Mucosa of descending colon (tissue), 3 donors: ENCODE measurements at regions not wholly inside any gene's neighbourhood (a gene's known extent, or its start where the extent isn't known, plus 50 kb on each side); places are given as distances from the start of the nearest gene placed in this dataset.

ENCODE experiments used
- ATAC-seq: fragments of 200-7000 bp; cut with Tn5 transposase; one replicate; pipeline ENCODE4 v1.9.1; 2020; ENCODE audit warnings: mild to moderate bottlenecking, moderate library complexity
- DNase-seq, 3 donors: peaks; one replicate each; pipeline ENCODE4 v3.0.0-alpha.2; 2020
- H3K36me3 ChIP-seq: fragments of 200-600 bp; one replicate; pipeline ENCODE4 v1.8.0; 2021; ENCODE audit warnings: low read depth, mild to moderate bottlenecking
- H3K4me1 ChIP-seq: fragments of 200-600 bp; one replicate; pipeline ENCODE4 v1.8.0; 2021; ENCODE audit warnings: low read depth, mild to moderate bottlenecking
- H3K4me3 ChIP-seq: fragments of 200-600 bp; one replicate; pipeline ENCODE4 v1.8.0; 2021; ENCODE audit warnings: mild to moderate bottlenecking
- H3K9me3 ChIP-seq: fragments of 200-600 bp; one replicate; pipeline ENCODE4 v1.8.0; 2021; ENCODE audit warnings: mild to moderate bottlenecking
- CTCF ChIP-seq: fragments of 200-600 bp; IDR thresholded peaks from one replicate; pipeline ENCODE4 v1.8.0; 2022; ENCODE audit warnings: antibody characterized with exemption, mild to moderate bottlenecking
- intact Hi-C, 2 donors: fragments of 100-400 bp; cut with DNase I in 1 of 2; cut with micrococcal nuclease in 1 of 2; formaldehyde crosslinking; loops; one replicate each; pipeline versions ENCODE4 v1.11.0 to v1.11.1; 2022; cut with DNase I, micrococcal nuclease
- donor health status: DM: no; HTN: no; CAD: no; lungs with moderate emphysema.
- donor health status: DM: no; HTN: no; CAD: no.
- donor health status: DM: no; HTN: yes; CAD: no.

GRCh38 chr2:176395273-176395854 is 126.1 kb downstream of the MTX2 start:
- DNase-seq = no peak
- H3K4me1 ChIP-seq = no peaks in the 10 kb centered on the region
- intact Hi-C loops = no loop called here
- ATAC-seq = peak; percentile 56
- no peaks in the 10 kb centered on the region for H3K9me3 ChIP-seq
- H3K4me3 ChIP-seq = no peak overlapping the region
- no peak for TF ChIP-seq CTCF
- H3K36me3 ChIP-seq = no peaks in the 10 kb centered on the region

DNA sequence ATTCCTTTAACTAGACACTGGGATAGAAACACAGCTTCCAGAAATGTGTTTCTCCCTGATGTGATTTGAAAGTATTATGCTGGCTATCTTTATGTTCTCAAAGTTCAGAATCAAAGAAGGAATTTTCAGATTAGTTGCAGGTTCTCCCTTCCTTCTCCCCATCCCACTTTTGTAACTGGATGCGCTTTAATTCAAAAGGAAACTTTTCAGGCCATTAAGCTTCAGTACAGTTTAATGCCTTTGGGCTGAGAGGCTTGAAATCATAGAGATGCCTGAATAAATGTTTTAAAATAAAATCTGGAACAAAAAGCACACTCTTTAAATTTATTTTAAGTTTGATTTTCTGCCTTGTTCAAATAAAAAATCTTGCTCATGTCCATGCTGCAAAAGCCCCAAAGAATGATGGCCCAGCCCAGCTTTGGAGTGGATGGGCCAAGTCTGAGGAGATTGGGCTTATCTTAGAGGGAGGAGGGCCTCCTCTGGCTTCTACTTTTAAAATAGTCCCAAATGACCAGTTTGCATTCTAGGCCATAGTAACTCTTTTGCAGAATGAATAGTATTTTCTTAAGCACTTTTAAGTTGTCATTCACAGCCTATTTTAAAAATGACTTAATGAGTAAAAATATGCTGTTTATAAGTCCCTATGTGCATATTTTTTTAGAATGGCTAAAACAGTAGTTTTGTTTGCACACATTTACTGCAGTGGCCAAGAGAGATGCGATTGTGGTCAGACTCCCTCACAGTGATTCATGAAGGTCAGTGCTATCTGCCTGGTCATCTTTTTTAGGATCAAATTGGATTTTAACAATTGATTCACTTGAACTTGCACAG is 129.2 kb downstream of the MTX2 start:
- no peak overlapping the region for H3K4me3 ChIP-seq
- no peaks in the 10 kb centered on the region for H3K36me3 ChIP-seq
- H3K9me3 ChIP-seq = no peaks in the 10 kb centered on the region
- H3K4me1 ChIP-seq = no peaks in the 10 kb centered on the region
- no peak for DNase-seq
- intact Hi-C loops = no loop called here
- no peak for ATAC-seq
- no peak for TF ChIP-seq CTCF

GRCh38 chr2:176399074-176399598 is 129.9 kb downstream of the MTX2 start:
- intact Hi-C loops = no loop called here
- DNase-seq (no peak), ATAC-seq (no peak)
- Histone ChIP-seq H3K9me3 (no peaks in the 10 kb centered on the region), H3K36me3 (no peaks in the 10 kb centered on the region), H3K4me3 (no peak overlapping the region), H3K4me1 (no peaks in the 10 kb centered on the region)
- TF ChIP-seq CTCF = no peak

DNA sequence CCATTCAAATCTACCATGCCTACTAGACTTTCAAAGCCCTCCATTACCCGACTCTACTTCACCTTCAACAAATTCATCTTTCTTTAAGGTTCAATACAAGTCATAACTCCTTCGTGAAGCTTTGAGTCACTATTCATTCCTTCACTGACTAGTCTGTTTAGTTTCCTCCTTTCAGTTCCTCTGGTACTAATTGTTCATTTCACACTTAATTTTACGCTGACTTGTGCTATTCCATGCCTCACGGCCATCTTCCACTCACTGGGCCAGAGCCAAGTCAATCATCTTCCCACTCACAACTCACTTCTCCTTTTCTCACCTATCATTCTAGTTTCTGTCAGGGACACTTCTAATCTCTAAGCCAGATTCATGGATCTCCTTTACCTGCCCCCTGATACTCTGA is 136.2 kb downstream of the MTX2 start:
- DNase-seq = no peak
- intact Hi-C loops = no loop called here
- no peaks in the 10 kb centered on the region for H3K9me3 ChIP-seq
- no peak overlapping the region for H3K4me3 ChIP-seq
- TF ChIP-seq CTCF = no peak
- H3K4me1 ChIP-seq = no peaks in the 10 kb centered on the region
- ATAC-seq = no peak
- no peaks in the 10 kb centered on the region for H3K36me3 ChIP-seq

- no peaks in the 10 kb centered on the region for H3K36me3 ChIP-seq
- no peaks in the 10 kb centered on the region for H3K4me1 ChIP-seq
- H3K4me3 ChIP-seq = no peak overlapping the region
- DNase-seq (no peak), ATAC-seq (no peak)
- intact Hi-C loops = no loop called here
- no peak for TF ChIP-seq CTCF
- no peaks in the 10 kb centered on the region for H3K9me3 ChIP-seq
Observed at GRCh38 chr2:176407706-176408105, 138.5 kb downstream of the MTX2 start.
